SH-SY5Y (cell line): ENCODE measurements at regions not wholly inside any gene's neighbourhood (a gene's known extent, or its start where the extent isn't known, plus 50 kb on each side); places are given as distances from the start of the nearest gene placed in this dataset.

Experiments used
- GATA2 ChIP-seq: IDR thresholded peaks from 2 replicates; pipeline ENCODE4 v1.6.1; 2011; ENCODE audit warnings: mild to moderate bottlenecking, low read depth, low read length
- GATA3 ChIP-seq: IDR thresholded peaks from 2 replicates; pipeline ENCODE4 v1.6.1; 2011; ENCODE audit warnings: low read depth, mild to moderate bottlenecking, low read length, moderate library complexity

DNA sequence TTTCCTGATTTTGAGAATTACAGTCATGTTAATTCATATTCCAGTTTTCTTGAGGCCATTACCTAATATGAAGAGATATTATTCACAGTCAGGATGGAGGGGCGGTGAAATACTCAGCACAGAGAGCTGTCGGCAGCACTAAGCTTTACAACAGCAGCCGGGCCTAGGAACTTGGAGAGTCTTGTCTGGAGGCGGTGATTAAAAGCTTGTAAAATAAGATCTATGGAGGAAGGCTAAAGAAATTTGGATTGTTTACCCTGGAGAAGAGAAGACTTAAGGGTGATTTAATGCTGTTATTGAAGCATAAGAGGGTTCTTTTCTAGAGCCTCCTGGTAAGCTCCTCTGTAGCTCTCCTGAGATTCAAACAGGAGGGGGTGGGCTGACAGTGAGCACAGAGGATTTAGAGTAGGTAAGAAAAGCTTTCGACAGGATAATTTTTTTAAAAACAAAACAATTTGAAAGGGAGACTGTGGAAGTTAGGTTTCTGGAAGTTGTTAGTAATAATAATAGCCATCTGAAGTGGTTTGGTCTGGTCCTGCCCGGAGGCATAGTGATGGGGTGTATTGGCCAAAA, 406.3 kb upstream of the ADAMTSL1 start:
- TF ChIP-seq GATA2: no peak
- TF ChIP-seq GATA3: no peak
